ENCODE measurements at regions not wholly inside any gene's neighbourhood (a gene's known extent, or its start where the extent isn't known, plus 50 kb on each side); places are given as distances from the start of the nearest gene placed in this dataset.

DNA sequence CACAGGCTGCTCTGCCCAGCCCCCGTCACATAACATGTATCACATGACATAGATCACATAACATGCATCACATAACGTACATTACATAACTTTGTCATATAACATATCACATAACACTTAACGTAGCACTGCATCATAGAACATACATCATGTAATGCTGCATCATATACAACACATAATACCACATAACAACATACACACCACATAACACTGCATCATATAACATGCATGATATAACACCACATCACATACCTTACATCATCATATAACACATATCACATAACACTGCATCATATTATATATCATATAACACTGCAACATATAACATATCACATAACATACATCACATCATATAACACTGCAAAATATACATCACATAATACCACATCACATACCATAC is 83.8 kb downstream of the AXIN2 start:
- DNase-seq, result no peak

DNA sequence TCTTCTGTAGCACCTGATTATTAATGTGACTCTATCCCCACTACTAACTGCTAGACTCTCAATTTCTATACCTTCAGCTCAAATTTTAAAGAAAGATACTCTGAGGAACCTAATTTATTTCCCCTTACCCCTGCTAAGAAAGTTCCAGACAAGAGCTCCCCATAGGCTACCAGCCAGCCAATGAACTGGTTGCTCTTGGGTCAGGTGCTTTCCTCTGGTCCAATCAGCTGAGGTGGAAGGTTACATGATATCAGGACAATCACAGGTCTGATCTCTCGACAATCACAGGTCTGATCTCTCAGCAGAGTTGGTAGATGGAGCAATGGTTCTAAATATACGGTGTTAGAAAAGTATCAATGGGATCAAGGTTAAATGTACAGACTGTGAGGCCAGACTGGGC is 86.8 kb downstream of the AXIN2 start:
- DNase-seq, result no peak

DNA sequence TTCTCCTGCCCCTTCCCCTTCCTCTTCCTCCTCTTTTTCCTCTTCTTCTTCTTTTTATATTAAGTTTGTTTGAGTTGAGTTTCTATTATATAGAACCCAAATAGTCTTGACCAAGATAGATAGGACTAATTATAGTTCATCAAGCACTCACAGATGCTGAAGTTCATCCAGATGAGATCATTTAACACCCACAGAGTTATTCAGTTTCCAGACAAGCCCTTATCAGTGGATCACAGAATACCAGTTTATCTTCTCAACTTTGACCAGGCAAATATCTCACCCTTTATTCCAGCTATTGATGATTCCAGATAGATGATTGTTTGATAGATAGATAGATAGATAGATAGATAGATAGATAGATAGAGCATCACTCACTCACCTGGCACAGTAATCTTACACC is 87.5 kb downstream of the AXIN2 start:
- no peak for DNase-seq

DNA sequence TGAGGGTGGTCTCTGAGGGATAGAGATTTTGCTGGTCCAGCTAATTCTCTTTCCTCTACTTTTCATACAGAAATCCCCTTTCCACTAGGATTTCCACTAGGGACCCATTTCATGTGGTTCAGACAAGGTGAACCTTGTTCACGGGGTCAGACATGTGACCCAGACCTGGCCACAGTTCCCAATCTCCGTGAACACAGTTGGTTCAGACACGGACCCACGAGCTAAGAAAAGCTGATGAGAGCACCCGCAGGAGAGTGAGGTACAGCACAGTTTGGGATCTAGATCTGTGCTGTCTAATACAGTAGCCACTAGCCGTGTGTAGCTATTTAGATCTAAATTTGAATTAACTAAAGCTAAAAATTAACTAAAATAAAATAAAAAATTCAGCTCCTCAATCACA is 88.1 kb downstream of the AXIN2 start:
- DNase-seq, result no peak

DNA sequence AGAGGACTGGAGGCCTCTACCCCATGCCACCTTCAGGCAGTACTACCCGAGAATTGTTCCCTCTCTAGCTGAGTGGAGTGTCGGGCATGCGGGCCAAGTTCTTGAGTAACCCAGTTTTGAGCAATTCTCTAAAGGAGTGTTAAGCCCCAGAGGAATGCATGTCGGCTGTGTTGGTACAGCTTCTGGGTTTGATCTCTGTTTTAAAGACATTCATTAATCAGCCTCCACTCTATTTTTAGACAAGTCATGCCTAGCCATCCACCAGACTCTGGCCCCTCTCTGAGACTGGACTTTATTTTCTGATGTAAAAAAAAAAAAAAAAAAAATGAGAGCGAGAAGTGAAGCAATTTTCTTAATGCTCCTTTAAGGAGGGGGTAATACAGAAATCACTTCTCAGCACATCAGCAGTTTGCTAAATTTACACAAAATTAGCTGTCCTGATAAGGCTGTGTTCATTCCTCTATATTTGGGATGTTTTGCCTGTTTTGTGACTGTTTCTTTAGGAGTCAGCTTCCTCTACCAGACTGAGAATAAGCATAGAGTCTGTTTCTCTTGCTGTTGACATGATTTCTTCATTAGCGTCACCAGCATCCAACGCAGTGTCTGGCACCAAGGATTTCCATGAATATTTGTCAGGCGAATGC is 88.7 kb downstream of the AXIN2 start:
- no peak for DNase-seq

DNA sequence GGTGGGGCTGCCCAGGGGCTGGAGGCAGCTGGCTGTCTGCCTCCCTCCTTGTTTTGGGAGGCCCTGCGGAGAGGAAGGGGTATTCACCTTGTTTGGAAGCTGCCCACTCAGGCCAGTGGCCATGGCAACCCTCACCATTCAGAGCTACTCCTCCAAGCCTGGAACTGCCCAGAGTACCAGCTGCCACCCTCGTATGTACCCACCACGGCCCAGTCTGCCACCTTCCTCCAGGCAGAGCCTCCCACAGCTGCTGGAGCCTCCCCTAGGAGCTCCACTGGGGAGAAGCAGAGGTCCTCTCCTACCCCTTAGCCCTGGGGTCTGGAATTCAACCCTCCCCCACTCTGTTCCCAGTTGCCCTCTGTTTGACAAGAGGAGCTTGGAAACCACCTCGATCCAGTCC is 90.7 kb downstream of the AXIN2 start:
- no peak for DNase-seq

DNA sequence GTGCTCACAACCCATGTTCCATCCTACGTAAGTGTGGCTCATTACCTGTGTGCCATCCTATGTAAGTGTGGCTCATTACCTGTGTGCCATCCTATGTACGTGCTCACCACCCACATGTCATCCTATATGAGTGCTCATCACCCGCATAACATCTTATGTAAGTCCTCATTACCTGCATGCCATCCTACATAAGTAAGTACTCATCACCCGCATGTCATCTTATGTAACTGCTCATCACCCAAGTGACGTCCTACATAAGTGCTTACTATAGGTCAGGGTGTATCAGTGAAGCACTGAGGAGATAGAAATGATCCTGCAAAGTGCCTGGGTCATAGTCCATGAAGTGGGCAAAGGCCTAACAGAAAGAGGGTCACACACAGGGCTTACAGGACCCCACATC is 93.1 kb downstream of the AXIN2 start:
- no peak for DNase-seq

DNA sequence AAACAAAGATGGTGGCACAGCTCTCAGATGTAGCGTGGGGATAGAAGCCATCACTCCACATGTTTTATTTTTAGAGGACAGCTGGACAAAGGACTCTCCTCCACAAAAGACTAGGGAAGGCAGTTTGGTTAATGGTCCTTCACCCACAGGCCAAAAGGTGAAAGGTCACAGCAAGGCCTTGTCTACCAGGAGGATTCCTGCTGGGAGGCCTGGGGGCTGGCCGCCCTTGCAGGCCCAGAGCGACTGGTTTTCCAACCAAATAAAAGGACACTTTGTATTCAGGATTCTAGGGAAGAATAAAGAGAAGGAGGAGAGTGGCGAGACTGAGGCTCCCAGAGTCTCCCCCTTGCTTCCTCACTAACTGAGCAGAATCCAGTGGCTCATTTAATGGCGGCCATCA is 94.3 kb downstream of the AXIN2 start:
- no peak for DNase-seq

DNA sequence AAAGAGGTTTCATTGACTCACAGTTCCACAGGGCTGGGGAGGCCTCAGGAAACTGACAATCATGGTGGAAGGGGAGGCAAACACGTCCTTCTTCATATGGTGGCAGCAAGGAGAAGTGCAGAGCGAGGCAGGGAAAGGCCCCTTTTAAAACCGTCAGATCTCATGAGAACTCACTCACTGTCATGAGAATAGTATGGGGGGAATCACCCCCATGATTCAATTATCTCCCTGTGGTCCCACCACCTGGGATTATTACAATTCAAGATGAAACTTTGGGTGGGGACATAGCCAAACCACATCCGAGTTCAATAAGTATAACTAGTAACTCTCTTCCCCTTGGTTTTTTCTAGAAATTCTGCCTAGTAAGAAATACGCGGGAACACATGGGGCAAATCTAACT is 94.9 kb downstream of the AXIN2 start:
- no peak for DNase-seq

DNA sequence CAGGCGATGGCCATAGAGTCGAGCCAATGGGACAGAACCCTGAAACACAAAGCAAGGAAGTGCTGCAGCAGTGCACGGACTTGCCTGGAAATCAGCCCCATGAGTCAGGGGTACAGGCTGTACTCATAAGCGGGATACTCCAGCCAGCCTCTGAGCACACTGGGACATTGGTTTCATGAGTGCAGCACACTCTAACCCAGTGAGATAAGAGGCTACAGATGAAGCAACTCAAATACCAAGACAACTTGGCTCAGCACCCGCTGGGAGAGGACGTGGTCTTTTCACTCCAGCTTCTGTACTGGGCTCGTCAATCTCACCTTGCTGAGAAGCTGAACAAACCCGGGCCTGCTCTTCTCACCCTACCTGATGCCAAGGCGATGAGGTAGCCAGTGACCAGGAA is 98.2 kb downstream of the AXIN2 start:
- no peak for DNase-seq

DNA sequence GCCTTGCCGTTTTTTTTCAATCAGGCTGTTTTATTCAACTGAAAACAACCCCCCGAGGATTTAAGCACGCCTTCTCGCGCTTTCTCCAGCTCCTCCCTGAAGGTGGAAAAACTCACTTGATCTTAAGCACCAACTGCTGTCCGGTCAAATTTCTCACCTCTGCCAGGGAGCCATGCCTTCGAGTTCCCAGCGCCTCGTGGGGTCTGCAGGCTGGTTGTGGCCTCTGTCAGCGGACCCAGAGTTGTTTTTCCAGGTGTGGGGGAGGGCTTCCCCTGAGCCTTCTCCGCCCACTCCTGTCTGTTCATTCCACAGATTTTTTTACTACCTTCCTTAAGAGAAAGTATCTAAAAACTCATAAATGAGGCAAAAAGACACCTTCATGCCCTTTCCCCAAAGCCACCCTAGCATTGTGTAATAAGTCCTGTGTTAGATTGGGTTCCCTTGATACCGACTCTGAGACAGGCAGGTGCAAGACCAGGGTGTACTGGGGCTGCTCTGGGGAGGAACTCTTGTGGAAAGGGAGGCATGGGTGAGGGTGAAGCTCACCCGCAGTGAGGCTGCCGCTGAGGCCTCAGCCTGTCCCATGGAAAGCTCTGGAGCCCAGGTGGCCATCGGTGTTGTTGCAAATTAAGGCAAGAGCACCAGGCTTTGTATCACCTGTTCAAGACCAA is 101.6 kb downstream of the AXIN2 start:
- DNase-seq, result no peak

DNA sequence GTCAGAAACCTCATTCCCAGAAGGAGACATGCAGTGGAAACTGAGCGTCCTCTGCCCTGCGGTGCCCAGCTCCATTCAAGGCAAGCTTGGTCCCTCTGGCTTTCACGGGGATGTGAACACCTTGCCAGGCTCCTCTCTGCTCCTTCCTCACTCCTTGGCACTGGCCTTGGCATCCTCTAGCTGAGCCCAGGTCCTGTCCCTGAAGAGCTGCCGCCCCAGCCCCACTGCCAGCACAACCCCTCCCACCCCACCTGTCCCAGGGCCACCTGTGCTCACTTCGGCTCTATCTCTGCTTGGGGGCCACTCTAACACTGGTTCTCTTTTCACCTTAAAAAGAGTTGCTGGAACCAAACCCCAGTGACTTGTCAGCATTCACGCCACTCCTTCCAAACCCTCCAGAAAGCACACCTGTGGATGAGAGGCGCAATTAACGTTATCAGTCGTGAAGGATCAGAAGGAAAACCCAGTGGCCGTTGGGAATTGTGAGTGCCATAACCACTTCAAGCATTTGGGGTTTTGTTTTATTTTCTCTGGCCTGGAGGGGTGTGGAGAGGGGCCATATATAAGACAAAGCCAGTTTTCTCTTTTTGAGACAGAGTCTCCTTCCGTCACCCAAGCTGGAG is 103.7 kb downstream of the AXIN2 start:
- no peak for DNase-seq

DNA sequence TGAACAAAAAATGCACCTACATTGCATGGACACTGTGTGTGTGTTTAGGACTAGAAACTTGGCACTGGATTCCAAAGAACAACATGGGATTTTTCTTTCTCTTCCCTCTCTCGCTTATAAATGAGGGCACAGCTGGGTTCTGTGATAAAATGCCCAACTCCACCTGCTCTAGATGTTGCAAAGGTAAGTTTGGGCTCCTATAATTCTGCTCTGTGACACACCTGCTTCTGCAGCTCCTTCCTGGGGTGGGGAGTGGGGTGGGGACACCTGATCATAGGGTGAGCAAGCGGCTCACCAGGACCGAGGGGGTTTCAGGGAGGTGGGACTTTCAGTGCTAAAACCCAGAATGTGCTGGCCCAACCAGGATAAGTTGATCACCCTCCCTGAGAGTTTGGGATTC is 104.3 kb downstream of the AXIN2 start:
- no peak for DNase-seq

DNA sequence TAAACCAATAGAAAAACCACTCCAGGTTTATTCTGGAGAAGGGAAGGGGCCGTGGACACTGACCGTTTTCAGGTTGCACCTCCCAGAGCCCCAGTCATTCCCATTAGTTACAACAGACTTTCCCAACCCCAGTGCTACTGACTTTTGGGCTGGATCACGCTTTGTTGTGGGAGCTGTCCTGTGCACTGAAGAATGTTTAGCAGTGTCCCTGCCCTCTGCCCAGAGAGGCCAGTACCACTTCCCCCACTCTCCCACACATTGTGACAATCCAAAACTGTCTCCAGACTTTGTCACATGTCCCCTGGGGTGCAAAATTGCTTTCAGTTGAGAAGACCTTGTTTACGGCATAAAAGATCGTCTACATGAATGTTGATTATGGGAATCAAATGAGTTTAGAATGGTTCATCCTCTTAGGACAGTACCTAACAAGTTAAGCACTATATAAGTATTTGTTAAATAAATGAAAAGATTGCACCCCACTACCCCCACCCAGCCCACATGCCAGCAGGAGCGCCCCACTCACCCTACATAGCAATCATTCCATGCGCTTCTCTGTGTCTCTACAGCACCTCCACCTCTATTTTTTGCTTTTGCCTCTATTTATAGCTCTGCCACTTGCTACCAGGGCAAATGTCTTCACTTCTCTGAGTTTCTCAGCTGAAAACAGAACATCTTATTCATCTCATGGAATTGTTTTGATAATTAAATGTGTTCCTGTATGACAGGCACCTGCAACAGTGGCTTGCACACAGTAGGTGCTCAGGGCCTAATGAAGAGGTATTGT is 104.9 kb downstream of the AXIN2 start:
- no peak for DNase-seq

DNA sequence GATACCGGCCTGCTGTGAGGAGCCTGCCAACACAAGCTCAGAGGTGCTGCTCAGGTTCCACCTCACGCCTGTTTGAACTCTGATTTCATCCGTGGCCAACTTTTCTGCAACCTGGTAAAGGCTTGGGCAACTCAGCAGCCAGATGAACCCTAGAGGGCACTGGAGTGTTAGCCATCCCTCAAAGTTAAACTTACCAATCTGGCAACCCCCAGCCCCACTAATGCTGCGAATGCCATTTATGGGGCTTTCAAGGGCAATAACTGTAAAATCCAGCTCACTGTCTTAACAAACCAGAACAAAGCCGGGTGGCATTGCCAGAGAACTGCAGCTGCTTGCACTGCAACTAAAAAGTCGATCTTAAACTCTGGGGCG is 105.5 kb downstream of the AXIN2 start:
- DNase-seq, result peak; percentile 19

DNA sequence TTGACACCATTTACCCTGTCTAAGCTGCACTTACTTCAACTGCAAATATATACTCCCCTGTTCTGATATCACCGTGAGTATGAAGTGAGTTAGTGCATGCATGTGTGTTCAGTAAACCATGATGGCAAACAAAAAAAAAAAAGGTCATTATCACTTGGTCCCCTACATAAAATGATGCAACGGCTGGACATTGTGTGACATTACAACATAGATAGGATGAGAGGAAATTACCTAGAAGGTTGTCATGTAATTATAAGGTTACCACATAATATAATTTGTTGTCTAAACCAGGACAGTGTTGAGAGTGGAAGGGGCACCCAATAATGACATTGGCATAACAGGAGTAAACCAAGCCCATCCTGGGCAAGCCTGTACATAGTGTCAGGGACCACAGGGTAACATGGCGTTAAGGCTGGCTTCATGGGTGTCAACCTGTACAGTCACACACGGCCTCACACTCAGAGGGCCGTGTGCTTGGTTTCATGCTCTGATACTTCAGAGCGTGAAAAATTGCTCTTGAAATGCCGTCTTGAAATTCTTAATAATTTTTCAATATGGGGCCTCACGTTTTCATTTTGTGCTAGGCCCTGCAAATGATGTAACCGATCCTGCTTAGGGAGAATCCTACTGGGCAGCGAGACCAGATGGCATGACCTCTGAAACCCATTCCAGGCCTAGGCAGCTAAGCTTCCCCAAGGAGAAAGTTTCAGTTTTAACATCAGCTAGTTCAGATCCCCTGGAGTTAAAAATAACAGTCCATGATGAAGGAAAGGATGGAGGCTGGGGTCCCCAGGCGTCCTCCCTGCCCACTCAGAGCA is 106.1 kb downstream of the AXIN2 start:
- no peak for DNase-seq

DNA sequence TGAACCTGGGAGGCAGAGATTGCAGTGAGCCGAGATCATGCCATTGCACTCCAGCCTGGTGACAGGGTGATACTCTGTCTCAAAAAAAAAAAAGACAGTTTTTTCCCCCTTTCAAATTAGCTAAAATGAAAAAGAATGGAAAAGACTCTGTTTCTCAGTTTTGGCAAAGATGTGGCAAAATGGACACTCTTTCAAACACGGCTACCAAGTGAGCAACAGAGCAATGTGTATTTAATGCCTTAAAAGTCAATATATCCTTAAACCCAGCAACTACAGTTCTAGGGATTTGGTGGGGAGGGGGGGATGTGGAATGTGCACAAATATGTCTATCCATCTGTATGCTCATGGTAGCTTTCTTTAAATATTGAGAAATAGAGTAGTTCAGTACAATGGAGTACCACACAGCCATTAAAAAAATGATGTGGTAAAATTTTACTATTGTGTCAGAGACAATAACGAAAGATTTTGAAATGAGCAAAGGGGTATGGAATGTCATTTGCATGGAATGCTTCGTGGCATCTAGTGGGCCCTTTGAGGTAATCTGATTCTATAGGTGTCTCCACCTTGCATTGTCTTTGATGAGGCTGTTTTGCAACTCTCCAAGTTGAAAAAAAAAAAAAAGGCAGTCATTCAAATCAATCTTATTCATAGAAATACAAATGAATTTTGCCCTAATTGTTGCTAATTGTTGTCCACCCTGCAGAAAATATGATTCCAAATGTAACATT is 108.1 kb downstream of the AXIN2 start:
- no peak for DNase-seq

DNA sequence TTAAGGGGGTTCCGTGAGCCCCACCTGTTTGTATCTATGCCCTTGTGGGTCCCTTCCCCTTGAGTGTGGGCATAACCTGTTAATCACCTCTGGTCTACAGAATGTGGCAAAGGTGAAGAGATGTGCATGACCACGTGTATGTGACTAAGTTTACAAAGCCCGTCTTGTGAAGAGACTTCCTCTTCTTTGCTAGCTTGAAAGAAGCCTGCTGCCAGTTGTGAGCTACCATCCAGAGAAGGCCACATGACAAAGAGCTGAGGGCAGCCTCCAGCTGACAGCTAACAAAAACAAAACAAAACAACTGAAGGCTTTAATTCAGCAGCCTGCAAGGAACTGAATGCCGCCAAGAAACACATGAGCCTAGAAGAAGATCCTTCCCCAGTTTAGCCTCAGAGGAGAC is 112.0 kb downstream of the AXIN2 start:
- no peak for DNase-seq

DNA sequence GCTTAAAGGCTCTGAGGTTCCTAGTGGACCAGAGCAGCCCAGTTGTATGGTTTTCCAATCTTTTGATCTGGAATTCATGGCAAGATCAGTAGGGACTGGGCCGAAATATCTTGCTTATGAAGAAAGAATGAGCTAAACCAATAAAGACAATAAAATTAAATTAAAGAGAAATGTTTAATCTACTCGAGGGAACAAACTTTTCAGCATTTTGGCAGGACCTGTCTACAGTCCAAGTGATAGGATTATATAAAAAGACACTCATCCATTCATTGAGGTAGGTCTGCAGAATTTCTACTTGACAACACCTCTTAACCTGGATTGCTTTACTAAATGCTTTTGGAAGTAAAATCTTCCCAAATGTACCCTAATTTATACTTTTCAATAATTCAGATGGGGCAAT is 113.6 kb downstream of the AXIN2 start:
- no peak for DNase-seq

DNA sequence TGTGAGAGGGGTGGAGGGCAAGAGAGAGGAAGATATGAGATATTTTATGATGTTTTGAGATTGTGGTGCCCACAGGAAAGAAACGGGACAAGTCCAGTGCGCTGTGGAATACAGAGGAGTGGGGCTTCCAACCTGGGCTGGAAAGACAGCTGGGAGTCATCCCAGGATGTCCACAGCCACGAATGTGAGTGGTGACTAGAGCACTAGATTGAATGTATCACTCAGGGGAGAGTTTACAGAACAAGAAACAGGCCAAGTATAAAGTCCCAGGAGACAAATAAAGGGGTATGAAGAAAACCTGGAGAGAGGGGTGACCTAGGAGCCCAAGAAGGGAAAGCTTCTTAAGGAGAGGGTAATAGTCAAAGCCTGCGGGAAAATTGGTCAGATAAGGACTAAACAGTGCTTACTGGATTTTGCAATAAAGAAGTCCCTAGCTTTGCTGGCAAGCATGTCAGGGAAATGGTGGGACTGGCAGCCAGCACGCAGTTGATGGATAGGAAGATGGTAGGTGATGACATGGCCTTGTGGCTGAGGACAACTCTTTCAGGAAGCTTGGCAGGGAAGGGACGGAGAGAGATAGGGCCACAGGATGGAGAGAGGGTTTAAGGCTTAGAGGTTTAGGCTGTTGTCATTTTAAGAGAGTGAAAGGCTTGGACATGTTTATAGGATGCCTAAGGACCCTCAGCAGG is 114.5 kb downstream of the AXIN2 start:
- no peak for DNase-seq

DNA sequence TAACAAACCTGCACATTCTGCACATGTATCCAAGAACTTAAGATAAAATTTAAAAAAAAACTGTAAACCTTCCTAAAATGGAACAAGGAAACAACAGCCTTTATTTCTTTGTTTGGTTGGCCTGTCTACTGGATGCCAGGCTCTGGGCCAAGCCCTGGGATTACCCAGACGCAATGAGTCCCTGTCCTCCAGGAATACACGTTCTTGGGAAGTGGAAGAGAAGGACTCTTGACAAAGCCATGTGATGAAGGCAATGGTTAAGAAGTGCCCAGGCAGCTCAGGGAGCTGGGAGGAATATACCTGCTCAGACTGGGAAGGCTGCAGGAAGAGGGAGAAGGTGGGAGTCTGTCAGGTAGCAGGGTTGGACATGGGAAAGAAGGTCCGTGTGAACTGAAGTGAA is 115.4 kb downstream of the AXIN2 start:
- DNase-seq, result no peak

DNA sequence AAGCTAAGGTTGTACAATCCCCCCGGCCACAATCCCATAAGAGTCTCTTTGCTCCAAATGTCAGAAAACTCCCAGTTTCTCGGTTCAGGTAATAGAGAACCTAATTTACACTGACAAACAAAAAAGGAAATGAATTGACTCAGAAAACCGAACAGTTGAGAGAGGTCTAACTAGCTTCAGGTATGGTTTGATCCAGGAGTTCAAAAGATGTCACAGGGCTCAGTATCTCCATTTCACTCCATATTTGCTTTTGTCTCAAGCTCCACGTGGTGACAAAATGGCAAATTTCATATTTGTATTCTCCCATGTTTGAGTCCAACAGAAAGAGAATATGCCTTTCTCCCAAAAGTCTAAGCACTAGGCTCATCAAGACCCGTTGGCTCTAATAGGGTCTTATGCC is 117.4 kb downstream of the AXIN2 start:
- DNase-seq, result no peak
